Neuronal stem cell (in vitro differentiated cells): ENCODE measurements at regions not wholly inside any gene's neighbourhood (a gene's known extent, or its start where the extent isn't known, plus 50 kb on each side); places are given as distances from the start of the nearest gene placed in this dataset.

Source experiments
- DNase-seq: peaks from one replicate; pipeline ENCODE4 v3.0.0-alpha.2; 2013; ENCODE audit warnings: low spot score
- H2AFZ ChIP-seq: one replicate; pipeline ENCODE4 v1.6.1; 2013; ENCODE audit warnings: mild to moderate bottlenecking, low read length, inconsistent platforms
- H2AK5ac ChIP-seq: 2 replicates; pipeline ENCODE4 v1.6.1; 2013; ENCODE audit warnings: low read depth, mild to moderate bottlenecking, inconsistent platforms, low read length, moderate library complexity, mixed read lengths
- H2BK120ac ChIP-seq: 2 replicates; pipeline ENCODE4 v1.6.1; 2013; ENCODE audit warnings: low read depth, mild to moderate bottlenecking, inconsistent platforms, low read length, moderate library complexity, mixed read lengths
- H2BK12ac ChIP-seq: one replicate; pipeline ENCODE4 v1.6.1; 2013; ENCODE audit warnings: low read length, inconsistent platforms
- H2BK15ac ChIP-seq: 2 replicates; pipeline ENCODE4 v1.6.1; 2013; ENCODE audit warnings: mild to moderate bottlenecking, low read length, inconsistent platforms, mixed read lengths
- H2BK5ac ChIP-seq: one replicate; pipeline ENCODE4 v1.6.1; 2013; ENCODE audit warnings: inconsistent platforms, mild to moderate bottlenecking, low read length, moderate library complexity
- H3K14ac ChIP-seq: one replicate; pipeline ENCODE4 v1.6.1; 2013; ENCODE audit warnings: low read length, inconsistent platforms
- H3K18ac ChIP-seq: 2 replicates; pipeline ENCODE4 v1.6.1; 2013; ENCODE audit warnings: low read length, inconsistent platforms
- H3K23ac ChIP-seq: 2 replicates; pipeline ENCODE4 v1.6.1; 2013; ENCODE audit warnings: low read depth, mild to moderate bottlenecking, mixed read lengths, low read length, inconsistent platforms; ENCODE audit not compliant: poor library complexity
- H3K27ac ChIP-seq: replicated peaks from 3 replicates; pipeline ENCODE4 v1.5.1; 2013; ENCODE audit warnings: low read length, inconsistent platforms
- H3K27me3 ChIP-seq, 3 experiments: 2 replicates each; pipeline ENCODE4 v1.6.1; 2013; ENCODE audit warnings: low read length in 3 of 3, mild to moderate bottlenecking in 2 of 3, inconsistent platforms in 1 of 3, low read depth in 1 of 3, mixed read lengths in 1 of 3, moderate library complexity in 1 of 3; ENCODE audit not compliant: control insufficient read depth in 3 of 3, insufficient read depth in 3 of 3
- H3K36me3 ChIP-seq, 2 donors: replicated peaks in 1 of 2; 2 replicates each; pipeline ENCODE4 v1.6.1; 2013; ENCODE audit warnings: low read length in 2 of 2; ENCODE audit not compliant: control insufficient read depth in 2 of 2, insufficient read depth in 2 of 2
- H3K4ac ChIP-seq: 2 replicates; pipeline ENCODE4 v1.6.1; 2013; ENCODE audit warnings: inconsistent platforms, mild to moderate bottlenecking, low read length, moderate library complexity
- H3K4me1 ChIP-seq, 2 donors: 1 replicate in 1 of 2; 2 replicates in 1 of 2; pipeline ENCODE4 v1.6.1; 2013; ENCODE audit warnings: low read length in 2 of 2, low read depth in 1 of 2; ENCODE audit not compliant: control insufficient read depth in 2 of 2, insufficient read depth in 1 of 2
- H3K4me2 ChIP-seq: one replicate; pipeline ENCODE4 v1.6.1; 2013; ENCODE audit warnings: mild to moderate bottlenecking, low read length, inconsistent platforms; ENCODE audit not compliant: insufficient read depth, poor library complexity, severe bottlenecking
- H3K4me3 ChIP-seq, 2 donors: 2 replicates each; pipeline ENCODE4 v1.5.1; 2013; ENCODE audit warnings: low read length in 2 of 2, mild to moderate bottlenecking in 2 of 2, inconsistent platforms in 1 of 2, moderate library complexity in 1 of 2
- H3K79me1 ChIP-seq: one replicate; pipeline ENCODE4 v1.6.1; 2013; ENCODE audit warnings: low read depth, mild to moderate bottlenecking, inconsistent platforms, low read length, moderate library complexity
- H3K9ac ChIP-seq: one replicate; pipeline ENCODE4 v1.6.1; 2013; ENCODE audit warnings: mild to moderate bottlenecking, low read depth, low read length, inconsistent platforms; ENCODE audit not compliant: poor library complexity
- H3K9me3 ChIP-seq, 2 donors: replicated peaks in 1 of 2; 2 replicates each; pipeline versions ENCODE3 to v1.6.1; 2013; ENCODE audit warnings: low read length in 2 of 2, mild to moderate bottlenecking in 2 of 2, inconsistent platforms in 1 of 2, low read depth in 1 of 2, mixed read lengths in 1 of 2, moderate library complexity in 1 of 2; ENCODE audit not compliant: control insufficient read depth in 2 of 2, insufficient read depth in 1 of 2
- H4K8ac ChIP-seq: one replicate; pipeline ENCODE4 v1.6.1; 2013; ENCODE audit warnings: low read depth, mild to moderate bottlenecking, inconsistent platforms, low read length, moderate library complexity
- H4K91ac ChIP-seq: one replicate; pipeline ENCODE4 v1.6.1; 2013; ENCODE audit warnings: low read length, low read depth, mild to moderate bottlenecking, inconsistent platforms; ENCODE audit not compliant: poor library complexity
- WGBS, 2 donors: extraction: QIAGEN DNeasy Blood & Tissue Kit; methylation state at CpG; one replicate each; pipeline ENCODE4 v1.1.7; 2013; ENCODE audit warnings: missing lambda C conversion rate in 2 of 2, mixed read lengths in 1 of 2; ENCODE audit not compliant: insufficient read length in 2 of 2, insufficient replicate concordance in 1 of 2; ENCODE audit errors: extremely low coverage in 2 of 2; 5-methylcytosine and 5-hydroxymethylcytosine counted together

DNA sequence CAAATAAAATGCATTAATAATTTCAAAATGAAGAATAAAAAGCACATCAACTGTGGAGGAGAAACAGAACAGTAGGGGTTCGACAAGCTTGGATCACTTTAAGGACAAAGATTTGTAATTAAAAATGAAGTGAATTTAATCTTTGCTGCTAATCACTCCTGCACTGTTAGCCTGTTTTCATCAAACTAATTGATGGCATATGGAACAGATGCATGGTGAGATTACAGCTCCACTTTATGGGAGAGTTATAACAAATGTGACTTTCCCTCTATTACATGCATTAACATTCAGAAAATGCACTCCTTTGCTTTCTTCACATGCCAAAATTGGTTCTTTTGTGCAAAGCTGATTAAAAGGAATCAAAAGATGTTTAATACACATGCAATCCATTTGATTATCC, 207.2 kb upstream of the C21orf91 start:
- Histone ChIP-seq H2AK5ac (no peak overlapping the region), H3K27ac (no peak overlapping the region), H3K14ac (no peak overlapping the region), H3K36me3 (no peaks in the 10 kb centered on the region), H3K4ac (no peak overlapping the region), H3K4me2 (no peak overlapping the region), H3K9me3 (no peaks in the 10 kb centered on the region), H4K91ac (no peak overlapping the region), H3K27me3 (no peaks in the 10 kb centered on the region), H3K4me3 (no peak overlapping the region), H3K9ac (no peak overlapping the region), H3K18ac (no peak overlapping the region), H2AFZ (no peak overlapping the region), H2BK120ac (no peak overlapping the region), H3K23ac (no peak overlapping the region), H2BK15ac (no peak overlapping the region), H3K79me1 (no peaks in the 10 kb centered on the region), H4K8ac (no peak overlapping the region), H2BK5ac (no peak overlapping the region), H2BK12ac (no peak overlapping the region), H3K4me1 (peaks cover 0 to 7% of the 10 kb centered on the region in 2 donors)
- no CpG with 5 or more reads among the region's 1 CpG for WGBS, 2 donors
- DNase-seq, result no peak

DNA sequence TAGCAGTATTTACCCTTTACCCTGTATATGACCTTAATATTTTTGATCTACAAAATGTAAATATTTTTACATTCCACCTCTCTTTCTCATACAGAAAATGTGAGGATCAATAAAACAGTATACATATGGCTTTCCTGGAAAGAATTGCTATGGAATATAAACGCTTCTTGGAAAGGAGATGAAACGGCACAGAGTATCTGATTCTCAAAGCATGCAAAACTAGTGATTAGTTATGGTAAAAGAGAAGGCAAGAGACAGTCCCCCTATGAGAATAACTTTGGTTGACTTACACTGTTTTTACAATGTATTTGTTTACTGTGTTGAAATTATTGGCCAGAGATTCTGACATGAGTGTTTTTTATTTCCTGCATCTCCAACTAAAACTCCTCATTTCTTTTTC, 204.6 kb upstream of the C21orf91 start:
- Histone ChIP-seq H3K4me2 (no peak overlapping the region), H3K18ac (no peak overlapping the region), H3K9ac (no peak overlapping the region), H3K14ac (no peak overlapping the region), H2BK12ac (no peak overlapping the region), H2AK5ac (no peak overlapping the region), H3K79me1 (no peaks in the 10 kb centered on the region), H2AFZ (no peak overlapping the region), H3K9me3 (no peaks in the 10 kb centered on the region), H2BK15ac (no peak overlapping the region), H2BK120ac (no peak overlapping the region), H3K4me1 (peaks cover 0 to 5% of the 10 kb centered on the region in 2 donors), H4K91ac (no peak overlapping the region), H2BK5ac (no peak overlapping the region), H4K8ac (no peak overlapping the region), H3K27me3 (no peaks in the 10 kb centered on the region), H3K36me3 (no peaks in the 10 kb centered on the region), H3K4ac (no peak overlapping the region), H3K27ac (no peak overlapping the region), H3K23ac (no peak overlapping the region), H3K4me3 (no peak overlapping the region)
- no CpG with 5 or more reads among the region's 2 CpGs for WGBS, 2 donors
- no peak for DNase-seq

DNA sequence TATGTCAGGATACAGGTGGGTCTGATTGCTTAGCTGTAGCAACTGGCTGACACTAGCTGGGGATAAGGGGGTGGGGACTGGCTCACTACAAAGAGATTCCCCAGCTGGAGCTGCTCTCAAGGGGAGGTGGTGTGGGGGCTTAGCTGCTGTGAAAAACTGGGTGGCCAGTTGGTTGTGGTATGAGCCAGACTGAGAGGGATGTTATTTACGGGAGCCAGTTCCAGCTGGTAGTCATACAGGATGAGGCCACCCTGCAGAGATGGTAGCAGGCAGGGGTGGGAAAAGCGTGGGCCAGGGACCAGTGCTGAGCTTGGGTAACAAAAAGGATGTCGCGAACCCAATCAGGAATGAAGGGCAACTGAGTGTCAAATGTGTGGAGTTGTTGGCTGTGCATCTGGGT, 204.0 kb upstream of the C21orf91 start:
- Histone ChIP-seq H2BK12ac (no peak overlapping the region), H4K91ac (no peak overlapping the region), H3K79me1 (no peaks in the 10 kb centered on the region), H2AFZ (no peak overlapping the region), H2BK120ac (no peak overlapping the region), H2BK15ac (no peak overlapping the region), H3K23ac (no peak overlapping the region), H3K27me3 (no peaks in the 10 kb centered on the region), H2BK5ac (no peak overlapping the region), H3K4ac (no peak overlapping the region), H3K9ac (no peak overlapping the region), H3K4me1 (peaks cover 0 to 5% of the 10 kb centered on the region in 2 donors), H3K9me3 (no peaks in the 10 kb centered on the region), H3K27ac (no peak overlapping the region), H4K8ac (no peak overlapping the region), H3K18ac (no peak overlapping the region), H2AK5ac (no peak overlapping the region), H3K4me2 (no peak overlapping the region), H3K36me3 (no peaks in the 10 kb centered on the region), H3K4me3 (no peak overlapping the region), H3K14ac (no peak overlapping the region)
- DNase-seq, result no peak
- no CpG with 5 or more reads among the region's 4 CpGs for WGBS, 2 donors

DNA sequence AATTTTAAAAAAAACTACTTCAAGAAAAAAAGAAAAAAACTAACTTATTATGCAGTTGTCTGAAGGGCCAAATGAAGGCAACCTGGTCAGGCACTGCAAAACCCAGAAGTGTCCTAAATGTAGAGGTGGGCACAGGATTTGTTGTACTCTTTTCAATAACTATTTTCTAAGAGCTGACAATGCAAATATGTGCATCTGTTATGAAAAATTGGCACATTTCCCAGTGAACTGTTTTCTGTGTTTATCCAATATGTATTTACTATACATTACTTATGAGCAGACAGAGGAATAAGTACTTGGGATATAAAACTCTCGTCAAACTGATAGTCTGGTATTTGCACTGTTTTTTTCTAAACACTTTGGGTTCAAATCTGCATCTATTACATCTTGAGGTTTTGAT, 188.0 kb upstream of the C21orf91 start:
- WGBS, 2 donors, result no CpG with 5 or more reads among the region's 1 CpG
- H2BK12ac ChIP-seq, result no peak overlapping the region
- H3K9ac ChIP-seq, result no peak overlapping the region
- H4K8ac ChIP-seq, result no peak overlapping the region
- no peak overlapping the region for H3K4me3 ChIP-seq
- H3K9me3 ChIP-seq, result no peaks in the 10 kb centered on the region
- no peak overlapping the region for H2AFZ ChIP-seq
- H3K4me2 ChIP-seq, result no peak overlapping the region
- no peaks in the 10 kb centered on the region for H3K27me3 ChIP-seq
- no peak overlapping the region for H3K27ac ChIP-seq
- H2BK120ac ChIP-seq, result no peak overlapping the region
- no peak overlapping the region for H2BK15ac ChIP-seq
- no peak for DNase-seq
- H3K36me3 ChIP-seq, result no peaks in the 10 kb centered on the region
- no peak overlapping the region for H3K23ac ChIP-seq
- H3K4ac ChIP-seq, result no peak overlapping the region
- H3K79me1 ChIP-seq, result no peaks in the 10 kb centered on the region
- H2BK5ac ChIP-seq, result no peak overlapping the region
- H3K14ac ChIP-seq, result no peak overlapping the region
- no peak overlapping the region for H2AK5ac ChIP-seq
- H3K18ac ChIP-seq, result no peak overlapping the region
- H3K4me1 ChIP-seq, result no peaks in the 10 kb centered on the region
- no peak overlapping the region for H4K91ac ChIP-seq
